Panc1 (cell line): ENCODE measurements at regions not wholly inside any gene's neighbourhood (a gene's known extent, or its start where the extent isn't known, plus 50 kb on each side); places are given as distances from the start of the nearest gene placed in this dataset.
"Not testable (repeated sequence)": the region's sequence is repeated elsewhere in the genome, so short reads cannot be mapped to it uniquely, and the experiment has no call there.

ENCODE experiments used
- ATAC-seq: fragments of 200-7000 bp; cut with Tn5 transposase; 2 replicates; pipeline ENCODE4 v1.9.1; 2020; ENCODE audit warnings: mild to moderate bottlenecking, moderate library complexity
- BruUV-seq: library from RNA; stranded (reverse); fragments of 400-500 nt; replicated peaks from 2 replicates; lab custom pipeline; 2021; lab: Mats Ljungman, UMichigan
- CTCF ChIA-PET: fragments of 300-600 bp; sonication (Branson Sonifier 250); formaldehyde crosslinking; loops from one replicate; lab custom pipeline; 2022; ENCODE audit warnings: antibody characterized with exemption; lab: Charles Lee
- POLR2A ChIA-PET: fragments of 300-600 bp; sonication (Branson Sonifier 250); formaldehyde crosslinking; loops from one replicate; lab custom pipeline; 2022; ENCODE audit warnings: antibody characterized with exemption; lab: Charles Lee
- DNase-seq: peaks from one replicate; pipeline ENCODE4 v3.0.0-alpha.2; 2010; ENCODE audit warnings: low read depth, low spot score
- H3K27ac ChIP-seq: 2 replicates; pipeline ENCODE4 v1.5.1; 2011; ENCODE audit warnings: mild to moderate bottlenecking, low read length, inconsistent platforms
- H3K27me3 ChIP-seq: fragments of 200-500 bp; sonication (Bioruptor generic); 2 replicates; pipeline ENCODE4 v1.6.0; 2014; ENCODE audit warnings: low read length, inconsistent platforms; ENCODE audit not compliant: control insufficient read depth, insufficient read depth
- H3K36me3 ChIP-seq: fragments of 200-500 bp; sonication (Bioruptor generic); 2 replicates; pipeline ENCODE4 v1.5.1; 2014; ENCODE audit warnings: inconsistent platforms, mild to moderate bottlenecking, low read length, moderate library complexity; ENCODE audit not compliant: control insufficient read depth, insufficient read depth
- H3K4me1 ChIP-seq: 2 replicates; pipeline ENCODE4 v1.5.1; 2011; ENCODE audit warnings: inconsistent platforms, mild to moderate bottlenecking, low read length, moderate library complexity; ENCODE audit not compliant: control insufficient read depth, insufficient read depth
- H3K4me3 ChIP-seq, 2 experiments: 2 replicates each; pipeline ENCODE4 v1.5.1; 2011 to 2012; ENCODE audit warnings: low read depth in 2 of 2, low read length in 2 of 2, mild to moderate bottlenecking in 2 of 2, inconsistent platforms in 1 of 2, moderate library complexity in 1 of 2
- H3K9me3 ChIP-seq: fragments of 200-500 bp; sonication (Bioruptor generic); 2 replicates; pipeline ENCODE4 v1.5.1; 2014; ENCODE audit warnings: low read depth, mild to moderate bottlenecking, inconsistent platforms, low read length, moderate library complexity; ENCODE audit not compliant: control insufficient read depth, insufficient read depth
- POLR2AphosphoS5 ChIP-seq: IDR thresholded peaks from 2 replicates; pipeline ENCODE4 v1.6.1; 2012; ENCODE audit warnings: mild to moderate bottlenecking, low read depth, low read length, moderate library complexity
- SIN3A ChIP-seq: IDR thresholded peaks from 2 replicates; pipeline ENCODE4 v1.6.1; 2012; ENCODE audit warnings: low read depth, mild to moderate bottlenecking, low read length, moderate library complexity, borderline replicate concordance; ENCODE audit not compliant: insufficient read depth
- TCF7L2 ChIP-seq: IDR thresholded peaks from 2 replicates; pipeline ENCODE4 v1.6.1; 2011; ENCODE audit warnings: mild to moderate bottlenecking, low read depth, low read length, inconsistent platforms
- in situ Hi-C: cut with HindIII; loops from 2 replicates; pipeline ENCODE4 v1.10.0; 2016; ENCODE audit warnings: low sequenced_read_pairs, low pct_unique_long_range_greater_than_20kb
- intact Hi-C: fragments of 100-400 bp; cut with micrococcal nuclease; formaldehyde crosslinking; loops from one replicate; pipeline ENCODE4 v1.10.0; 2022; ENCODE audit not compliant: unreplicated experiment
- TF ChIP-seq, protein P1 (sequence below): fragments of 450-650 bp; IDR thresholded peaks from 2 replicates; pipeline ENCODE4 v1.5.1; 2017; ENCODE audit warnings: mild to moderate bottlenecking
- TF ChIP-seq, protein P2 (sequence below), 2 experiments: IDR thresholded peaks; 2 replicates each; pipeline ENCODE4 v1.6.1; 2011 to 2012; ENCODE audit warnings: low read depth in 2 of 2, control low read depth in 1 of 2, low read length in 1 of 2, mild to moderate bottlenecking in 1 of 2, moderate library complexity in 1 of 2; ENCODE audit not compliant: insufficient read depth in 1 of 2

DNA sequence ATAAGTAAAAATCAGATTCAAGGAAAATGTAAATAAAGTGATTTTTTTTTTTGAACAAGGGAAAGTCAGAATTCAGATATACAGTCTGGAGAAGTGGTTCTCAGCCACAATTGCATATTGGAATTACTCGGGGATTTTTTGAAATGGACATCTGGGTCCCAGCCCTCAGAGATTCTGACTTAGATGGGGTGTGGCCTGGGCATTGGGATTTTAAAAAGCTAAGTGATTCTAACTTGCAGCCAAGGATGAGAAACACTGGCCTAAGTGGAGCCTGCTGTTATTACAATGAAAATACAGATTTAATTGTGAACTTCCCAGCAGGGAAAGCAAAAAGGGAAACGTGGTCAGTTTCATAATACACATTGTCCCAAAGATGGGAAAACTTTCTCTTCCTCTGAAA, 273.8 kb downstream of the TTC8 start:
- POLR2A ChIA-PET: no interaction called here
- CTCF ChIA-PET: no interaction called here
- intact Hi-C loops: no loop called here
- Histone ChIP-seq H3K27me3 (no peaks in the 10 kb centered on the region), H3K4me3 (no peak overlapping the region), H3K36me3 (no peaks in the 10 kb centered on the region), H3K4me1 (no peaks in the 10 kb centered on the region), H3K9me3 (no peaks in the 10 kb centered on the region), H3K27ac (no peak overlapping the region)
- TF ChIP-seq, protein P1, sequence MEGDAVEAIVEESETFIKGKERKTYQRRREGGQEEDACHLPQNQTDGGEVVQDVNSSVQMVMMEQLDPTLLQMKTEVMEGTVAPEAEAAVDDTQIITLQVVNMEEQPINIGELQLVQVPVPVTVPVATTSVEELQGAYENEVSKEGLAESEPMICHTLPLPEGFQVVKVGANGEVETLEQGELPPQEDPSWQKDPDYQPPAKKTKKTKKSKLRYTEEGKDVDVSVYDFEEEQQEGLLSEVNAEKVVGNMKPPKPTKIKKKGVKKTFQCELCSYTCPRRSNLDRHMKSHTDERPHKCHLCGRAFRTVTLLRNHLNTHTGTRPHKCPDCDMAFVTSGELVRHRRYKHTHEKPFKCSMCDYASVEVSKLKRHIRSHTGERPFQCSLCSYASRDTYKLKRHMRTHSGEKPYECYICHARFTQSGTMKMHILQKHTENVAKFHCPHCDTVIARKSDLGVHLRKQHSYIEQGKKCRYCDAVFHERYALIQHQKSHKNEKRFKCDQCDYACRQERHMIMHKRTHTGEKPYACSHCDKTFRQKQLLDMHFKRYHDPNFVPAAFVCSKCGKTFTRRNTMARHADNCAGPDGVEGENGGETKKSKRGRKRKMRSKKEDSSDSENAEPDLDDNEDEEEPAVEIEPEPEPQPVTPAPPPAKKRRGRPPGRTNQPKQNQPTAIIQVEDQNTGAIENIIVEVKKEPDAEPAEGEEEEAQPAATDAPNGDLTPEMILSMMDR: no peak
- no peak for TF ChIP-seq SIN3A
- no peak for TF ChIP-seq POLR2AphosphoS5
- no peak for TF ChIP-seq TCF7L2
- TF ChIP-seq, protein P2, sequence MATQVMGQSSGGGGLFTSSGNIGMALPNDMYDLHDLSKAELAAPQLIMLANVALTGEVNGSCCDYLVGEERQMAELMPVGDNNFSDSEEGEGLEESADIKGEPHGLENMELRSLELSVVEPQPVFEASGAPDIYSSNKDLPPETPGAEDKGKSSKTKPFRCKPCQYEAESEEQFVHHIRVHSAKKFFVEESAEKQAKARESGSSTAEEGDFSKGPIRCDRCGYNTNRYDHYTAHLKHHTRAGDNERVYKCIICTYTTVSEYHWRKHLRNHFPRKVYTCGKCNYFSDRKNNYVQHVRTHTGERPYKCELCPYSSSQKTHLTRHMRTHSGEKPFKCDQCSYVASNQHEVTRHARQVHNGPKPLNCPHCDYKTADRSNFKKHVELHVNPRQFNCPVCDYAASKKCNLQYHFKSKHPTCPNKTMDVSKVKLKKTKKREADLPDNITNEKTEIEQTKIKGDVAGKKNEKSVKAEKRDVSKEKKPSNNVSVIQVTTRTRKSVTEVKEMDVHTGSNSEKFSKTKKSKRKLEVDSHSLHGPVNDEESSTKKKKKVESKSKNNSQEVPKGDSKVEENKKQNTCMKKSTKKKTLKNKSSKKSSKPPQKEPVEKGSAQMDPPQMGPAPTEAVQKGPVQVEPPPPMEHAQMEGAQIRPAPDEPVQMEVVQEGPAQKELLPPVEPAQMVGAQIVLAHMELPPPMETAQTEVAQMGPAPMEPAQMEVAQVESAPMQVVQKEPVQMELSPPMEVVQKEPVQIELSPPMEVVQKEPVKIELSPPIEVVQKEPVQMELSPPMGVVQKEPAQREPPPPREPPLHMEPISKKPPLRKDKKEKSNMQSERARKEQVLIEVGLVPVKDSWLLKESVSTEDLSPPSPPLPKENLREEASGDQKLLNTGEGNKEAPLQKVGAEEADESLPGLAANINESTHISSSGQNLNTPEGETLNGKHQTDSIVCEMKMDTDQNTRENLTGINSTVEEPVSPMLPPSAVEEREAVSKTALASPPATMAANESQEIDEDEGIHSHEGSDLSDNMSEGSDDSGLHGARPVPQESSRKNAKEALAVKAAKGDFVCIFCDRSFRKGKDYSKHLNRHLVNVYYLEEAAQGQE (IDR thresholded peaks at IDR 0.05; ENCODE audit: insufficient read depth in 1 of 2, low read depth in 2 of 2, low read length in 1 of 2): no peak
- BruUV-seq: no TSS peak
- in situ Hi-C loops: no loop called here
- no peak for DNase-seq
- ATAC-seq: no peak

DNA sequence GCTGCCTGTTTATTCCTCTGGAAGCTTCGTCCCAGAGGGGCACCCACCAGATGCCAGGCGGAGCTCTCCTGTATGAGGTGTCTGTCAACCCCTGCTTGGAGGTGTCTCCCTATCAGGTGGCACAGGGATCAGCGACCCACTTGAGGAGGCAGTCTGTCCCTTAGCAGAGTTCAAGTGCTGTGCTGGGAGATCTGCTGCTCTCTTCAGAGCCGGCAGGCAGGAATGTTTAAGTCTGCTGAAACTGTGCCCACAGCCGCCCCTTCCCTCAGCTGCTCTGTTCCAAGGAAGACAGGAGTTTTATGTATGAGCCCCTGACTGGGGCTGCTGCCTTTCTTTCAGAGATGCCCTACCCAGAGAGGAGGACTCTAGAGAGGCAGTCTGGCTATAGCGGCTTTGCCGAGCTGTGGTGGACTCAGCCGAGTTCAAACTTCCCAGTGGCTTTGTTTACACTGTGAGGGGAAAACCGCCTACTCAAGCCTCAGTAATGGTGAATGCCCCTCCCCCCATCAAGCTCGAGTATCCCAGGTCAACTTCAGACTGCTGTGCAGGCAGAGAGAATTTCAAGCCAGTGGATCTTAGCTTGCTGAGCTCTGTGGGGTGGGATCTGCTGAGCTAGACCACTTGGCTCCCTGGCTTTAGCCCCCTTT, 279.8 kb downstream of the TTC8 start:
- H3K4me1 ChIP-seq, ATAC-seq, intact Hi-C loops, CTCF ChIA-PET, H3K4me3 ChIP-seq, DNase-seq, H3K27ac ChIP-seq, H3K27me3 ChIP-seq, in situ Hi-C loops, BruUV-seq, POLR2A ChIA-PET, H3K9me3 ChIP-seq, H3K36me3 ChIP-seq: not testable (repeated sequence)

DNA sequence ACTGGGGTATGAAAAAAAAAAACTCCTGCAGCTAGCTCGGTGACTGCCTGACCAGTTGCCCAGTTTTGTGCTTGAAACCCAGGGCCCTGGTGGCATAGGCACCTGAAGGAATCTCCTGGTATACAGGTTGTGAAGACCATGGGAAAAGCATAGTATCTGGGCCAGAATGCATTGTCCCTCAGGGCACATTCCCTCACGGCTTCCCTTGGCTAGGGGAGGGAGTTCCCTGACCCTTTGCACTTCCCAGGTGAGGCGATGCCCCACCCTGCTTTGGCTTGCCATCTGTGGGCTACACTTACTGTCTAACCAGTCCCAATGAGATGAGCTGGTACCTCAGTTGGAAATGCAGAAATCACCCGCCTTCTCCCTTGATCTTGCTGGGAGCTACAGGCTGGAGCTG, 280.4 kb downstream of the TTC8 start:
- POLR2A ChIA-PET, ATAC-seq, H3K4me3 ChIP-seq, H3K9me3 ChIP-seq, CTCF ChIA-PET, intact Hi-C loops, H3K36me3 ChIP-seq, H3K27me3 ChIP-seq, H3K4me1 ChIP-seq, H3K27ac ChIP-seq, DNase-seq, BruUV-seq, in situ Hi-C loops: not testable (repeated sequence)
